22Rv1 (cell line): ENCODE measurements at regions not wholly inside any gene's neighbourhood (a gene's known extent, or its start where the extent isn't known, plus 50 kb on each side); places are given as distances from the start of the nearest gene placed in this dataset.

Experiments used
- ZFX ChIP-seq: fragments of 450-650 bp; IDR thresholded peaks from 2 replicates; pipeline ENCODE4 v1.6.1; 2017; ENCODE audit warnings: antibody characterized with exemption, borderline replicate concordance
- TF ChIP-seq, protein P1 (sequence below): fragments of 450-650 bp; IDR thresholded peaks from 2 replicates; pipeline ENCODE4 v1.5.1; 2017; ENCODE audit warnings: mild to moderate bottlenecking

DNA sequence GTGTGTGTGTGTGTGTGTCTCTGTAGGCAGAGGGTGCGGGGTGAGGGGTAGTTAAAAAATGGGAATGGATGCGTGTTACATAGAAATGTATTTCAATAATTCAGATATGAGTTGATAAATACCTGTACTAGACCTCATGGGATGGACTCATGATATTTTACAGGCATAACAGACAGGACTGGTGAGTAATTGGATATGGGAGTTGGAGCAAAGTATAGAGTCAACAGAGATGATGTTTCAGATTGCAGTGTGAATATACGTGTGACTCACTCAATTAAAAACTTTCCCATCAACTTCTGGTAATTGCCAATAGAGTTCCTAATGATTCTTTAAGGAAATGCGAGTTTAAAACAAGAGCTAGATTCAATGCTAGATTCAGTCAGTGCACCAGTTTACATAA is 711.9 kb downstream of the C12orf50 start:
- TF ChIP-seq, protein P1, sequence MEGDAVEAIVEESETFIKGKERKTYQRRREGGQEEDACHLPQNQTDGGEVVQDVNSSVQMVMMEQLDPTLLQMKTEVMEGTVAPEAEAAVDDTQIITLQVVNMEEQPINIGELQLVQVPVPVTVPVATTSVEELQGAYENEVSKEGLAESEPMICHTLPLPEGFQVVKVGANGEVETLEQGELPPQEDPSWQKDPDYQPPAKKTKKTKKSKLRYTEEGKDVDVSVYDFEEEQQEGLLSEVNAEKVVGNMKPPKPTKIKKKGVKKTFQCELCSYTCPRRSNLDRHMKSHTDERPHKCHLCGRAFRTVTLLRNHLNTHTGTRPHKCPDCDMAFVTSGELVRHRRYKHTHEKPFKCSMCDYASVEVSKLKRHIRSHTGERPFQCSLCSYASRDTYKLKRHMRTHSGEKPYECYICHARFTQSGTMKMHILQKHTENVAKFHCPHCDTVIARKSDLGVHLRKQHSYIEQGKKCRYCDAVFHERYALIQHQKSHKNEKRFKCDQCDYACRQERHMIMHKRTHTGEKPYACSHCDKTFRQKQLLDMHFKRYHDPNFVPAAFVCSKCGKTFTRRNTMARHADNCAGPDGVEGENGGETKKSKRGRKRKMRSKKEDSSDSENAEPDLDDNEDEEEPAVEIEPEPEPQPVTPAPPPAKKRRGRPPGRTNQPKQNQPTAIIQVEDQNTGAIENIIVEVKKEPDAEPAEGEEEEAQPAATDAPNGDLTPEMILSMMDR, result no peak
- no peak for TF ChIP-seq ZFX
